GM20431 (cell line): ENCODE measurements at regions not wholly inside any gene's neighbourhood (a gene's known extent, or its start where the extent isn't known, plus 50 kb on each side); places are given as distances from the start of the nearest gene placed in this dataset.

Source experiments
- in situ Hi-C: fragments of 300-500 bp; cut with MseI, MboI; formaldehyde crosslinking; loops from one replicate; pipeline ENCODE4 v1.15.0; 2020; ENCODE audit warnings: low sequenced_read_pairs; ENCODE audit not compliant: unreplicated experiment

GRCh38 chr13:75946536-75947284 is 310.6 kb downstream of the LMO7 start:
- in situ Hi-C loops: no loop called here

- in situ Hi-C loops: no loop called here
Measured at GRCh38 chr13:75945841-75946482, 309.8 kb downstream of the LMO7 start.

GRCh38 chr13:75938811-75939560 is 302.9 kb downstream of the LMO7 start:
- in situ Hi-C loops: no loop called here

- in situ Hi-C loops: no loop called here
Measured at GRCh38 chr13:75936791-75937190, 300.7 kb downstream of the LMO7 start.

GRCh38 chr13:75935805-75936204 is 299.7 kb downstream of the LMO7 start:
- in situ Hi-C loops: no loop called here

- in situ Hi-C loops: no loop called here
Measured at GRCh38 chr13:75934889-75935288, 298.8 kb downstream of the LMO7 start.

GRCh38 chr13:75932636-75933035 is 296.5 kb downstream of the LMO7 start:
- in situ Hi-C loops: no loop called here

GRCh38 chr13:75931116-75931515 is 295.0 kb downstream of the LMO7 start:
- in situ Hi-C loops: no loop called here

GRCh38 chr13:75929076-75929475 is 292.9 kb downstream of the LMO7 start:
- in situ Hi-C loops: no loop called here

GRCh38 chr13:75927183-75927669 is 291.1 kb downstream of the LMO7 start:
- in situ Hi-C loops: no loop called here

GRCh38 chr13:75920536-75920935 is 284.4 kb downstream of the LMO7 start:
- in situ Hi-C loops: no loop called here

GRCh38 chr13:75919660-75920199 is 283.6 kb downstream of the LMO7 start:
- in situ Hi-C loops: no loop called here

- in situ Hi-C loops: no loop called here
Measured at GRCh38 chr13:75915066-75915465, 278.9 kb downstream of the LMO7 start.

GRCh38 chr13:75913925-75914324 is 277.8 kb downstream of the LMO7 start:
- in situ Hi-C loops: no loop called here

GRCh38 chr13:75910591-75910990 is 274.5 kb downstream of the LMO7 start:
- in situ Hi-C loops: no loop called here
